Endothelial cell of umbilical vein (primary cell): ENCODE measurements at regions not wholly inside any gene's neighbourhood (a gene's known extent, or its start where the extent isn't known, plus 50 kb on each side); places are given as distances from the start of the nearest gene placed in this dataset.

Experiments
- BruUV-seq: library from RNA; stranded (reverse); fragments of 400-500 nt; replicated peaks from 2 replicates; lab custom pipeline; 2021; lab: Mats Ljungman, UMichigan
- CTCF ChIA-PET: fragments of 300-600, 350-600 bp; sonication (Branson Sonifier 250); formaldehyde crosslinking; loops from one replicate; lab custom pipeline; 2021; ENCODE audit warnings: antibody characterized with exemption, inconsistent platforms; lab: Charles Lee
- POLR2A ChIA-PET: fragments of 300-600, 350-600 bp; sonication (Branson Sonifier 250); formaldehyde crosslinking; loops from one replicate; lab custom pipeline; 2021; ENCODE audit warnings: antibody characterized with exemption, inconsistent platforms; lab: Charles Lee
- DNase-seq: peaks from one replicate; pipeline ENCODE4 v3.0.0-alpha.2; 2011; ENCODE audit warnings: low read depth, low spot score
- FAIRE-seq: peaks from 2 replicates; lab custom pipeline; 2011; peaks lifted over from hg19 to GRCh38; lab: Jason Lieb, UNC
- H2AFZ ChIP-seq: 2 replicates; pipeline ENCODE4 v1.6.0; 2012; ENCODE audit warnings: low read depth, low read length, control low read depth, inconsistent platforms
- H3K27ac ChIP-seq: 2 replicates; pipeline ENCODE4 v1.5.1; 2011; ENCODE audit warnings: low read depth, mild to moderate bottlenecking, control low read depth, low read length, moderate library complexity; ENCODE audit not compliant: insufficient read depth
- H3K27me3 ChIP-seq, 2 experiments: 2 replicates each; pipeline versions ENCODE4 v1.6.0 to v1.6.1; 2011; ENCODE audit warnings: low read length in 2 of 2, mixed read lengths in 1 of 2; ENCODE audit not compliant: control insufficient read depth in 2 of 2, insufficient read depth in 2 of 2
- H3K36me3 ChIP-seq, 2 experiments: 2 replicates in 1 of 2; 3 replicates in 1 of 2; pipeline ENCODE4 v1.5.1; 2011; ENCODE audit warnings: low read length in 2 of 2, mild to moderate bottlenecking in 1 of 2, moderate library complexity in 1 of 2; ENCODE audit not compliant: control insufficient read depth in 2 of 2, insufficient read depth in 2 of 2; ENCODE audit errors: extremely low read depth in 1 of 2
- H3K4me1 ChIP-seq: 3 replicates; pipeline ENCODE4 v1.5.1; 2011; ENCODE audit warnings: mild to moderate bottlenecking, low read length; ENCODE audit not compliant: control insufficient read depth, insufficient read depth; ENCODE audit errors: extremely low read depth
- H3K4me2 ChIP-seq: 2 replicates; pipeline ENCODE4 v1.6.1; 2011; ENCODE audit warnings: low read length, control low read depth, mixed read lengths; ENCODE audit not compliant: insufficient read depth
- H3K4me3 ChIP-seq, 3 experiments: fragments of 200-600 bp in 1 of 3; sonication (generic), shearing (Covaris generic) in 1 of 3; replicated peaks in 1 of 3; 2 replicates each; pipeline ENCODE4 v1.5.1; 2011 to 2016; ENCODE audit warnings: control low read depth in 3 of 3, low read length in 3 of 3, mild to moderate bottlenecking in 2 of 3, inconsistent platforms in 1 of 3, low read depth in 1 of 3, moderate library complexity in 1 of 3; ENCODE audit not compliant: insufficient read depth in 1 of 3
- H3K79me2 ChIP-seq: 2 replicates; pipeline ENCODE4 v1.6.0; 2012; ENCODE audit warnings: low read length, inconsistent platforms; ENCODE audit not compliant: control insufficient read depth, insufficient read depth
- H3K9ac ChIP-seq: replicated peaks from 2 replicates; pipeline ENCODE3; 2011; ENCODE audit warnings: low read length, control low read depth; ENCODE audit not compliant: insufficient read depth; ENCODE audit errors: extremely low read depth
- H3K9me1 ChIP-seq: replicated peaks from 3 replicates; pipeline ENCODE4 v1.6.0; 2011; ENCODE audit warnings: mild to moderate bottlenecking, low read length; ENCODE audit not compliant: control insufficient read depth, insufficient read depth; ENCODE audit errors: extremely low read depth
- H3K9me3 ChIP-seq: replicated peaks from 2 replicates; pipeline ENCODE4 v1.5.1; 2012; ENCODE audit warnings: low read length, inconsistent platforms; ENCODE audit not compliant: control insufficient read depth, insufficient read depth
- H4K20me1 ChIP-seq: replicated peaks from 2 replicates; pipeline ENCODE3; 2011; ENCODE audit warnings: mild to moderate bottlenecking, low read length; ENCODE audit not compliant: control insufficient read depth, insufficient read depth; ENCODE audit errors: extremely low read depth
- CTCF ChIP-seq, 2 donors: IDR thresholded peaks; 1 replicate in 1 of 2; 2 replicates in 1 of 2; pipeline ENCODE4 v1.5.1; 2011; ENCODE audit warnings: low read length in 2 of 2, mild to moderate bottlenecking in 2 of 2, moderate library complexity in 2 of 2, control low read depth in 1 of 2, inconsistent platforms in 1 of 2, low read depth in 1 of 2; ENCODE audit not compliant: insufficient read depth in 1 of 2; ENCODE audit errors: extremely low read depth in 1 of 2
- EZH2 ChIP-seq: IDR thresholded peaks from 2 replicates; pipeline ENCODE4 v1.6.1; 2012; ENCODE audit warnings: borderline replicate concordance, low read depth, mild to moderate bottlenecking, moderate library complexity, low read length, inconsistent platforms; ENCODE audit not compliant: severe bottlenecking
- FOS ChIP-seq: IDR thresholded peaks from 2 replicates; pipeline ENCODE4 v1.6.1; 2011; ENCODE audit warnings: mild to moderate bottlenecking, low read length, moderate library complexity, borderline replicate concordance; ENCODE audit not compliant: insufficient read depth
- JUN ChIP-seq: IDR thresholded peaks from 2 replicates; pipeline ENCODE4 v1.6.1; 2011; ENCODE audit warnings: borderline replicate concordance, low read depth; ENCODE audit not compliant: insufficient read length, insufficient read depth
- MAX ChIP-seq: IDR thresholded peaks from 2 replicates; pipeline ENCODE4 v1.6.1; 2011; ENCODE audit not compliant: insufficient read depth, insufficient read length
- MYC ChIP-seq: IDR thresholded peaks from one replicate; pipeline ENCODE4 v1.6.1; 2011; ENCODE audit warnings: mild to moderate bottlenecking, low read depth, low read length
- POLR2A ChIP-seq: IDR thresholded peaks from 2 replicates; pipeline ENCODE4 v1.6.1; 2012; ENCODE audit warnings: low read depth, mild to moderate bottlenecking, control low read depth, low read length
- dilution Hi-C: fragments of 300-500 bp; cut with MboI; formaldehyde crosslinking; loops from one replicate; pipeline ENCODE4 v1.15.0; 2019; ENCODE audit warnings: low sequenced_read_pairs; ENCODE audit not compliant: extremely low pct_ligation_motif_present
- intact Hi-C: fragments of 100-400 bp; cut with micrococcal nuclease; formaldehyde crosslinking; loops from one replicate; pipeline ENCODE4 v1.10.0; 2022

- intact Hi-C loops = no loop called here
- H3K4me3 ChIP-seq = no peak overlapping the region
- ChIA-PET CTCF (no interaction called here), POLR2A (no interaction called here)
- TF ChIP-seq MAX (no peak), EZH2 (no peak), FOS (no peak), CTCF (IDR thresholded peaks at IDR 0.05; ENCODE audit: extremely low read depth in 1 of 2, insufficient read depth in 1 of 2, low read depth in 1 of 2, low read length in 2 of 2) (no peak), JUN (no peak), MYC (no peak), POLR2A (no peak)
- no peaks in the 10 kb centered on the region for H4K20me1 ChIP-seq
- no TSS peak for BruUV-seq
- H3K4me2 ChIP-seq = no peak overlapping the region
- no peak for DNase-seq
- H3K27me3 ChIP-seq = no peaks in the 10 kb centered on the region
- H3K36me3 ChIP-seq = no peaks in the 10 kb centered on the region
- H3K4me1 ChIP-seq = no peaks in the 10 kb centered on the region
- H3K9ac ChIP-seq = no peak overlapping the region
- no peak overlapping the region for H2AFZ ChIP-seq
- H3K9me3 ChIP-seq = no peaks in the 10 kb centered on the region
- no peak for FAIRE-seq
- H3K79me2 ChIP-seq = no peaks in the 10 kb centered on the region
- no peaks in the 10 kb centered on the region for H3K9me1 ChIP-seq
- H3K27ac ChIP-seq = no peak overlapping the region
- dilution Hi-C loops = no loop called here
Measured at GRCh38 chr2:2582998-2583545, 252.0 kb upstream of the MYT1L start.
